ENCODE measurements at regions not wholly inside any gene's neighbourhood (a gene's known extent, or its start where the extent isn't known, plus 50 kb on each side); places are given as distances from the start of the nearest gene placed in this dataset.

GRCh38 chr17:77674358-77674757, 284.1 kb upstream of the TNRC6C start:
- FAIRE-seq (peak; percentile 36), DNase-seq (ENCODE audit: low spot score) (no peak), ATAC-seq (no peak)
- WGBS (ENCODE audit: low lambda C conversion rate), result 49% methylated on average over 11 of the region's 11 CpGs
- Histone ChIP-seq H3K27ac (ENCODE audit: extremely low read length, insufficient read depth, low read length) (no peak overlapping the region), H2AFZ (ENCODE audit: low read length) (no peak overlapping the region), H3K9ac (ENCODE audit: insufficient read depth, low read depth, low read length) (no peak overlapping the region), H4K20me1 (ENCODE audit: insufficient read depth, low read length) (no peaks in the 10 kb centered on the region), H3K79me2 (ENCODE audit: insufficient read depth, low read length) (no peaks in the 10 kb centered on the region), H3K9me3 (ENCODE audit: low read length) (no peaks in the 10 kb centered on the region), H3K4me2 (ENCODE audit: low read depth, low read length) (no peak overlapping the region), H3K4me1 (ENCODE audit: insufficient read depth, low read length) (no peaks in the 10 kb centered on the region), H3K4me3 (replicated peaks in 1 of 3; ENCODE audit: insufficient read depth in 1 of 3, low read depth in 2 of 3, low read length in 3 of 3) (no peak overlapping the region), H3K27me3 (ENCODE audit: control insufficient read depth in 1 of 2, insufficient read depth in 2 of 2, low read length in 2 of 2) (peaks cover 9 to 60% of the 10 kb centered on the region in 2 experiments; a peak in 4 of 5 replicates), H3K36me3 (replicated peaks in 1 of 2; ENCODE audit: control insufficient read depth in 1 of 2, insufficient read depth in 2 of 2, low read length in 2 of 2) (no peaks in the 10 kb centered on the region)
- intact Hi-C loops (cut with micrococcal nuclease; ENCODE audit: unreplicated experiment), result no loop called here
- BruUV-seq (replicated peaks), result no TSS peak
- in situ Hi-C loops (cut with HindIII; ENCODE audit: extremely low pct_ligation_motif_present, low pct_unique_long_range_greater_than_20kb), result no loop called here
- POLR2A ChIA-PET, result no interaction called here
- TF ChIP-seq, protein P1, sequence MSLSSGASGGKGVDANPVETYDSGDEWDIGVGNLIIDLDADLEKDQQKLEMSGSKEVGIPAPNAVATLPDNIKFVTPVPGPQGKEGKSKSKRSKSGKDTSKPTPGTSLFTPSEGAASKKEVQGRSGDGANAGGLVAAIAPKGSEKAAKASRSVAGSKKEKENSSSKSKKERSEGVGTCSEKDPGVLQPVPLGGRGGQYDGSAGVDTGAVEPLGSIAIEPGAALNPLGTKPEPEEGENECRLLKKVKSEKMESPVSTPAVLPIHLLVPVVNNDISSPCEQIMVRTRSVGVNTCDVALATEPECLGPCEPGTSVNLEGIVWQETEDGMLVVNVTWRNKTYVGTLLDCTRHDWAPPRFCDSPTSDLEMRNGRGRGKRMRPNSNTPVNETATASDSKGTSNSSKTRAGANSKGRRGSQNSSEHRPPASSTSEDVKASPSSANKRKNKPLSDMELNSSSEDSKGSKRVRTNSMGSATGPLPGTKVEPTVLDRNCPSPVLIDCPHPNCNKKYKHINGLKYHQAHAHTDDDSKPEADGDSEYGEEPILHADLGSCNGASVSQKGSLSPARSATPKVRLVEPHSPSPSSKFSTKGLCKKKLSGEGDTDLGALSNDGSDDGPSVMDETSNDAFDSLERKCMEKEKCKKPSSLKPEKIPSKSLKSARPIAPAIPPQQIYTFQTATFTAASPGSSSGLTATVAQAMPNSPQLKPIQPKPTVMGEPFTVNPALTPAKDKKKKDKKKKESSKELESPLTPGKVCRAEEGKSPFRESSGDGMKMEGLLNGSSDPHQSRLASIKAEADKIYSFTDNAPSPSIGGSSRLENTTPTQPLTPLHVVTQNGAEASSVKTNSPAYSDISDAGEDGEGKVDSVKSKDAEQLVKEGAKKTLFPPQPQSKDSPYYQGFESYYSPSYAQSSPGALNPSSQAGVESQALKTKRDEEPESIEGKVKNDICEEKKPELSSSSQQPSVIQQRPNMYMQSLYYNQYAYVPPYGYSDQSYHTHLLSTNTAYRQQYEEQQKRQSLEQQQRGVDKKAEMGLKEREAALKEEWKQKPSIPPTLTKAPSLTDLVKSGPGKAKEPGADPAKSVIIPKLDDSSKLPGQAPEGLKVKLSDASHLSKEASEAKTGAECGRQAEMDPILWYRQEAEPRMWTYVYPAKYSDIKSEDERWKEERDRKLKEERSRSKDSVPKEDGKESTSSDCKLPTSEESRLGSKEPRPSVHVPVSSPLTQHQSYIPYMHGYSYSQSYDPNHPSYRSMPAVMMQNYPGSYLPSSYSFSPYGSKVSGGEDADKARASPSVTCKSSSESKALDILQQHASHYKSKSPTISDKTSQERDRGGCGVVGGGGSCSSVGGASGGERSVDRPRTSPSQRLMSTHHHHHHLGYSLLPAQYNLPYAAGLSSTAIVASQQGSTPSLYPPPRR (CRISPR knock-in tag; IDR thresholded peaks at IDR 0.05; ENCODE audit: borderline replicate concordance), result no peak
- TF ChIP-seq ZNF225 (CRISPR knock-in tag; IDR thresholded peaks at IDR 0.05), result no peak
- no peak for TF ChIP-seq ATF1 (CRISPR knock-in tag; IDR thresholded peaks at IDR 0.05)
- TF ChIP-seq MZF1 (CRISPR knock-in tag; IDR thresholded peaks at IDR 0.05; ENCODE audit: borderline replicate concordance), result no peak
- TF ChIP-seq CREB1 (IDR thresholded peaks at IDR 0.05), result peak; percentile 95
- no peak for TF ChIP-seq CREB1 (CRISPR knock-in tag; IDR thresholded peaks at IDR 0.05)
- no peak for TF ChIP-seq ZSCAN21 (CRISPR knock-in tag; IDR thresholded peaks at IDR 0.05; ENCODE audit: borderline replicate concordance)
- CTCF ChIA-PET (ENCODE audit: low intra/inter-chr PET ratio, low total read pairs), result no interaction called here

Measured in HepG2 (cell line).